ENCODE measurements at regions not wholly inside any gene's neighbourhood (a gene's known extent, or its start where the extent isn't known, plus 50 kb on each side); places are given as distances from the start of the nearest gene placed in this dataset.

DNA sequence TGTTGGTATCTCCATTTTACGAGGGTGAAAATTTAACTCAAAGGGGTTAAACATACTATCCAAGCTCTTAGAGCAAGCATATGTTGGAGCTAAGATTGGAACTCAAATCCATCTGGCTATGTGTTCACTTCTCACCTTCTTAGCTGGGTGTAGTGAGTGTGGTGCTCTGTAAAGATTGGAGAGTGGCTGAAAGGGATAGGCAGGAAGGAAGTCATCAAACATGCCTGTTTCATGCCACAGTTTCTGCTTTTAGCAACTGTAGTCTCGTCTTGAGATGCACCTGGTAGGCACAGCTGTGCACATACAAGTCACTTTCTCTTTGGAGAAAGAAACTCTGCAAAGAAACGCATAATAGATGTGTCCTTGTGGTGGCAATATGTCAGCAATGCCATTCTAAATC lies 189.1 kb upstream of the MDFIC2 start:
- TF ChIP-seq, protein P1, sequence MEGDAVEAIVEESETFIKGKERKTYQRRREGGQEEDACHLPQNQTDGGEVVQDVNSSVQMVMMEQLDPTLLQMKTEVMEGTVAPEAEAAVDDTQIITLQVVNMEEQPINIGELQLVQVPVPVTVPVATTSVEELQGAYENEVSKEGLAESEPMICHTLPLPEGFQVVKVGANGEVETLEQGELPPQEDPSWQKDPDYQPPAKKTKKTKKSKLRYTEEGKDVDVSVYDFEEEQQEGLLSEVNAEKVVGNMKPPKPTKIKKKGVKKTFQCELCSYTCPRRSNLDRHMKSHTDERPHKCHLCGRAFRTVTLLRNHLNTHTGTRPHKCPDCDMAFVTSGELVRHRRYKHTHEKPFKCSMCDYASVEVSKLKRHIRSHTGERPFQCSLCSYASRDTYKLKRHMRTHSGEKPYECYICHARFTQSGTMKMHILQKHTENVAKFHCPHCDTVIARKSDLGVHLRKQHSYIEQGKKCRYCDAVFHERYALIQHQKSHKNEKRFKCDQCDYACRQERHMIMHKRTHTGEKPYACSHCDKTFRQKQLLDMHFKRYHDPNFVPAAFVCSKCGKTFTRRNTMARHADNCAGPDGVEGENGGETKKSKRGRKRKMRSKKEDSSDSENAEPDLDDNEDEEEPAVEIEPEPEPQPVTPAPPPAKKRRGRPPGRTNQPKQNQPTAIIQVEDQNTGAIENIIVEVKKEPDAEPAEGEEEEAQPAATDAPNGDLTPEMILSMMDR (conservative IDR thresholded peaks at IDR 0.05; ENCODE audit: low read depth, low read length): no peak
- TF ChIP-seq EZH2 (IDR thresholded peaks at IDR 0.05; ENCODE audit: low read length, unreplicated experiment): no peak

All from PC-3 (cell line).